Calu3 (cell line): ENCODE measurements at regions not wholly inside any gene's neighbourhood (a gene's known extent, or its start where the extent isn't known, plus 50 kb on each side); places are given as distances from the start of the nearest gene placed in this dataset.

ENCODE experiments used
- BruUV-seq: library from RNA; stranded (reverse); fragments of 400-500 nt; replicated peaks from 2 replicates; lab custom pipeline; 2021; lab: Mats Ljungman, UMichigan
- CTCF ChIA-PET: fragments of 300-600 bp; sonication (Branson Sonifier 250); formaldehyde crosslinking; loops from one replicate; lab custom pipeline; 2022; ENCODE audit warnings: antibody characterized with exemption; lab: Charles Lee
- DNase-seq: peaks from one replicate; pipeline ENCODE4 v3.0.0; 2022
- H3K27ac Mint-ChIP-seq: one replicate; pipeline ENCODE4 v1.8.0; 2022; ENCODE audit warnings: mixed read lengths; ENCODE audit not compliant: unreplicated experiment
- H3K27me3 Mint-ChIP-seq: one replicate; pipeline ENCODE4 v1.8.0; 2022; ENCODE audit warnings: mixed read lengths; ENCODE audit not compliant: unreplicated experiment
- H3K36me3 Mint-ChIP-seq: one replicate; pipeline ENCODE4 v1.8.0; 2022; ENCODE audit warnings: mild to moderate bottlenecking, moderate library complexity, mixed read lengths; ENCODE audit not compliant: insufficient read depth, unreplicated experiment
- H3K4me1 Mint-ChIP-seq: one replicate; pipeline ENCODE4 v1.8.0; 2022; ENCODE audit warnings: mild to moderate bottlenecking, low read depth, mixed read lengths; ENCODE audit not compliant: unreplicated experiment
- H3K4me3 Mint-ChIP-seq: one replicate; pipeline ENCODE4 v1.8.0; 2022; ENCODE audit warnings: mild to moderate bottlenecking, low read depth, moderate library complexity, mixed read lengths; ENCODE audit not compliant: unreplicated experiment
- H3K9me3 Mint-ChIP-seq: one replicate; pipeline ENCODE4 v1.8.0; 2022; ENCODE audit warnings: low read depth, mixed read lengths; ENCODE audit not compliant: unreplicated experiment
- intact Hi-C: fragments of 100-400 bp; cut with micrococcal nuclease; formaldehyde crosslinking; loops from one replicate; pipeline ENCODE4 v1.10.0; 2022; ENCODE audit not compliant: unreplicated experiment
- TF ChIP-seq, protein P1 (sequence below): fragments of 200-600 bp; IDR thresholded peaks from one replicate; pipeline ENCODE4 v1.8.0; 2022; ENCODE audit warnings: antibody characterized with exemption; ENCODE audit not compliant: unreplicated experiment

DNA sequence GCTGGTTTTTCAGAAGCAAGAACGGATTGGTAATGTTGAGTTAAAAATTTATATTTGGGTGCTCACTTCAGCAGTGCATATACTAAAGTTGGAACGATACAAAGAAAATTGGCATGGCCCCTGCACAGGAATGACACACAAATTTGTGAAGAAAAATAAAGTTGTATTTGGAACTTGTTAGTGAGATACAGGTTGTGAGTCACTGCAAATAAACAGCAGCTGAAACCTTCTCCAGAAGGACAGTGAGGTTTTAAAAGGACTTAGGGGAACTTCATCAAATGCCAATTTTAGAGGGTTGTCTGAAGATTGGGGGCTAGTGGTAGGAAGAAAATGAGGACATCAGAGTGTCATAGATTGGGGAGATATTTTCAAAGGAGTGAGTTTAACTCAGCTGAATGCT, 79.7 kb upstream of the ELOVL6 start:
- no TSS peak for BruUV-seq
- Mint-ChIP-seq H3K27me3 (no peaks in the 10 kb centered on the region), H3K36me3 (no peaks in the 10 kb centered on the region), H3K9me3 (peaks cover 4% of the 10 kb centered on the region), H3K4me3 (no peak overlapping the region), H3K4me1 (peaks cover 14% of the 10 kb centered on the region), H3K27ac (no peak overlapping the region)
- TF ChIP-seq, protein P1, sequence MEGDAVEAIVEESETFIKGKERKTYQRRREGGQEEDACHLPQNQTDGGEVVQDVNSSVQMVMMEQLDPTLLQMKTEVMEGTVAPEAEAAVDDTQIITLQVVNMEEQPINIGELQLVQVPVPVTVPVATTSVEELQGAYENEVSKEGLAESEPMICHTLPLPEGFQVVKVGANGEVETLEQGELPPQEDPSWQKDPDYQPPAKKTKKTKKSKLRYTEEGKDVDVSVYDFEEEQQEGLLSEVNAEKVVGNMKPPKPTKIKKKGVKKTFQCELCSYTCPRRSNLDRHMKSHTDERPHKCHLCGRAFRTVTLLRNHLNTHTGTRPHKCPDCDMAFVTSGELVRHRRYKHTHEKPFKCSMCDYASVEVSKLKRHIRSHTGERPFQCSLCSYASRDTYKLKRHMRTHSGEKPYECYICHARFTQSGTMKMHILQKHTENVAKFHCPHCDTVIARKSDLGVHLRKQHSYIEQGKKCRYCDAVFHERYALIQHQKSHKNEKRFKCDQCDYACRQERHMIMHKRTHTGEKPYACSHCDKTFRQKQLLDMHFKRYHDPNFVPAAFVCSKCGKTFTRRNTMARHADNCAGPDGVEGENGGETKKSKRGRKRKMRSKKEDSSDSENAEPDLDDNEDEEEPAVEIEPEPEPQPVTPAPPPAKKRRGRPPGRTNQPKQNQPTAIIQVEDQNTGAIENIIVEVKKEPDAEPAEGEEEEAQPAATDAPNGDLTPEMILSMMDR, result no peak
- intact Hi-C loops, result no loop called here
- DNase-seq, result no peak
- CTCF ChIA-PET, result interaction anchor here (0.6 kb wide), 1 partner anchor 13 kb away, joined by 4 read pairs; no protein-coding TSS in a partner anchor

DNA sequence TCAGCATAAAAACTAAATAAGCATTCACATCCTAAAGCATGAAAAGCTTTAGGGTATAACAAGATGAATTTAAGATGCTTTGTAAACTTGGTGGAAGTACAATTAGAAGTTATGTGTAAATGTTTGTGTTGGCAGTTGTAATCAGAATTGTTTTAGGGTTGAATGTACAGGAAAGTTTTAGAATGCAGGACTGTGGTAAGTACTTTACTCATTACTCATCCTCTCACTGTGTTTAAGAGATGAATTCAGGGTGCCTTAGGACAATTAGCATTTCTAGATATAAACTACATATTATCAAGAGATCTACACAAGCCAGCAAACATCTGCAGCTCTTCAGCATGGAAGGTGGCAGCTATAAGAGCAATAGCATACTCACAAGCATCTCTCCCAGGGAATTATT, 77.5 kb upstream of the ELOVL6 start:
- Mint-ChIP-seq H3K4me1 (peaks cover 14% of the 10 kb centered on the region), H3K9me3 (peaks cover 4% of the 10 kb centered on the region), H3K27ac (no peak overlapping the region), H3K36me3 (no peaks in the 10 kb centered on the region), H3K4me3 (no peak overlapping the region), H3K27me3 (no peaks in the 10 kb centered on the region)
- no peak for DNase-seq
- BruUV-seq, result no TSS peak
- CTCF ChIA-PET, result no interaction called here
- intact Hi-C loops, result no loop called here
- TF ChIP-seq, protein P1, result no peak

DNA sequence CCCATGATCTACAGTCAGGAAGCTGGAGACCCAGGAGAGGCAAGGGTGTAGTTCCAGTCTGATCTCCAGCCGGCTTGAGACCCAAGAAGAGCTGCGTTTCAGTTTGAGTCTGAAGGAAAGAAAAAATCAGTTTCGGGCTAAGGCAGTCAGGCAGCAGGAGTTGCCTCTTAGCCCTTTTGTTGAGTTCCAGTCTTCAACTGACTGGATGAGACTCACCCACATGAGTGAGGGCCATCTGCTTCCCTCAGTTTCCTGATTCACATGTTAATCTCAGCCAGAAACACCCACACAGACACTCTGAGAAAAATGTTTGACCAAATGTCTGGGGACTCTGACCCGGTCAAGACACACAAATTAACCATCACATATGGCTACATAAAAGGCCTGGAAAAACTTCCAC, 73.6 kb upstream of the ELOVL6 start:
- Mint-ChIP-seq H3K4me3 (no peak overlapping the region), H3K4me1 (no peaks in the 10 kb centered on the region), H3K27me3 (no peaks in the 10 kb centered on the region), H3K27ac (no peak overlapping the region), H3K36me3 (no peaks in the 10 kb centered on the region), H3K9me3 (peaks cover 4% of the 10 kb centered on the region)
- CTCF ChIA-PET, result interaction anchor here (0.6 kb wide), 1 partner anchor 906 kb away, joined by 3 read pairs; no protein-coding TSS in a partner anchor
- TF ChIP-seq, protein P1, result no peak
- BruUV-seq, result no TSS peak
- no peak for DNase-seq
- intact Hi-C loops, result no loop called here

DNA sequence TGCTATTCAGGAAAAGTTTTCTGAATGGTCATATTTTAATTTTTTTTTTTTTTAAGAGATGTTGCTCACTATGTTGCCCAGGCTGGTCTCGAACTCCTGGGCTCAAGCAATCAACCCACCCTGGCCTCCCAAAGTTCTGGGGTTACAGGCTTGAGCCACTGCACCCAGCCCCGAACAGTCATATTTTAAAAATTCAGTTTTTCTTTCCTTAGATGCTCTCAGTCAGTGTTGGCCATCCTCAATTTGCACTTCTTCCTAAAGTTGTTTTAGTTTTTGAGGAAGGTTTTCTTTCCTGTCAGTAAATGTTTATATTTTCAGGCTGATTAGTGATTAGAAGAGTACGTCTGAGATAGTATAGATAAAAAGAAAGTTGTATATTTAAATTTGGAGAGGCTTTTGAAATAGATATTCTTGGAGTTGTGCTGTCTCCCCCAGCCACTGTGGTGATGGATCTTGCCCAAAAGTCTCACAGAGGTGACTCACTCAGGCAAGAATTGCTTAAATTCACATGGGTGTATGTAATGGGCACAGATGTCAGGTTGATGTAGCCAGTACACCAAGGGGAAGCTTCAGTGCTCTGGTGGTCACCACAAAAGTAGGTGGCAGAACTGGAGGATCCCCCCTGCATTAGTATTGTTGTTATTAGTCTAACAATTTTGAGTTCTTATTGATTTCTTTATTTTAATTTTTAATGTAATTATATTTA, 72.2 kb upstream of the ELOVL6 start:
- no peak for DNase-seq
- Mint-ChIP-seq H3K27me3 (no peaks in the 10 kb centered on the region), H3K4me3 (no peak overlapping the region), H3K36me3 (no peaks in the 10 kb centered on the region), H3K9me3 (peaks cover 4% of the 10 kb centered on the region), H3K4me1 (no peaks in the 10 kb centered on the region), H3K27ac (no peak overlapping the region)
- CTCF ChIA-PET, result no interaction called here
- intact Hi-C loops, result no loop called here
- TF ChIP-seq, protein P1, result no peak
- BruUV-seq, result no TSS peak
